Naive B cell (primary cell): ENCODE measurements at regions not wholly inside any gene's neighbourhood (a gene's known extent, or its start where the extent isn't known, plus 50 kb on each side); places are given as distances from the start of the nearest gene placed in this dataset.
"Not testable (repeated sequence)": the region's sequence is repeated elsewhere in the genome, so short reads cannot be mapped to it uniquely, and the experiment has no call there.

ENCODE experiments used
- ATAC-seq, 2 donors: fragments of 150-1000 bp; cut with Tn5 transposase; 2 replicates each; pipeline ENCODE4 v1.10.0; 2021; ENCODE audit warnings: low read depth in 2 of 2, mild to moderate bottlenecking in 2 of 2, moderate library complexity in 2 of 2
- DNase-seq: peaks from one replicate; pipeline ENCODE4 v3.0.0; 2022
- H3K27ac Mint-ChIP-seq, 6 donors: one replicate each; pipeline ENCODE4 v1.8.0; 2020 to 2022; ENCODE audit warnings: mild to moderate bottlenecking in 6 of 6, mixed read lengths in 6 of 6, moderate library complexity in 5 of 6, inconsistent platforms in 2 of 6
- H3K27me3 Mint-ChIP-seq, 3 donors: one replicate each; pipeline ENCODE4 v1.8.0; 2021 to 2022; ENCODE audit warnings: mixed read lengths in 3 of 3, mild to moderate bottlenecking in 1 of 3
- H3K36me3 Mint-ChIP-seq, 2 donors: one replicate each; pipeline ENCODE4 v1.8.0; 2020 to 2022; ENCODE audit warnings: mixed read lengths in 2 of 2, inconsistent platforms in 1 of 2, mild to moderate bottlenecking in 1 of 2
- H3K4me1 Mint-ChIP-seq, 3 donors: one replicate each; pipeline ENCODE4 v1.8.0; 2020 to 2022; ENCODE audit warnings: mixed read lengths in 3 of 3, inconsistent platforms in 1 of 3, mild to moderate bottlenecking in 1 of 3, moderate library complexity in 1 of 3
- H3K4me3 Mint-ChIP-seq, 8 donors: one replicate each; pipeline ENCODE4 v1.8.0; 2020 to 2022; ENCODE audit warnings: mild to moderate bottlenecking in 8 of 8, mixed read lengths in 8 of 8, moderate library complexity in 8 of 8, inconsistent platforms in 2 of 8
- H3K9me3 Mint-ChIP-seq, 7 donors: one replicate each; pipeline ENCODE4 v1.8.0; 2020 to 2022; ENCODE audit warnings: mixed read lengths in 7 of 7, mild to moderate bottlenecking in 5 of 7, inconsistent platforms in 2 of 7, moderate library complexity in 1 of 7

DNA sequence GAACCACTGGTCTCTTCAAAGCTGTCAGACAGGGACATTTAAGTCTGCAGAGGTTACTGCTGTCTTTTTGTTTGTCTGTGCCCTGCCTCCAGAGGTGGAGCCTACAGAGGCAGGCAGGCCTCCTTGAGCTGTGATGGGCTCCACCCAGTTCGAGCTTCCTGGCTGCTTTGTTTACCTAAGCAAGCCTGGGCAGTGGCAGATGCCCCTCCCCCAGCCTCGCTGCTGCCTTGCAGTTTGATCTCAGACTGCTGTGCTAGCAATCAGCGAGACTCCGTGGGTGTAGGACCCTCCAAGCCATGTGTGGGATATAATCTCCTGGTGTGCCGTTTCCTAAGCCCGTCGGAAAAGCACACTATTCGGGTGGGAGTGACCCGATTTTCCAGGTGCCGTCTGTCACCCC, 1243.2 kb upstream of the CRIM1 start:
- H3K27me3 Mint-ChIP-seq, H3K4me3 Mint-ChIP-seq, H3K4me1 Mint-ChIP-seq, H3K27ac Mint-ChIP-seq, H3K36me3 Mint-ChIP-seq, DNase-seq, ATAC-seq: not testable (repeated sequence)
- H3K9me3 Mint-ChIP-seq, result peaks cover 2 to 11% (median 6%) of the 10 kb centered on the region in 7 donors

DNA sequence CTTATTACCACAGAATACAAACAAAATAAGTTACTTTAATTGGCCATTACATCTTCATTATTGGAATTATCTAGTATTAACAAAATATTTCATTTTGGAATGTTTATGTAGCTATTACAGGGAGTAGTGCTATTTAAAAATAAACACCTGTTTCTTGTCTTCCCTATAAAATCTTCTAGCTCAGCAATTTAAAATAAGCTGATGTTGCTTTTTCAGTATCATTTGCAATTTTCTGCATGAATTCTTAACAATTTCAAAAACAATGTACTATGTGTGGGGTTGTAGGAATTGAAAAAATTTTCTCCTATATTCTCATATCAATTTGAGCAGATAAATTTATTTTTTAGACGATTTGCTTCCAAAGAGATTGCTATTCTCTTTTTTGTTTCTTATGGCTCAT, 1251.3 kb upstream of the CRIM1 start:
- H3K4me1 Mint-ChIP-seq, result no peaks in the 10 kb centered on the region
- no peaks in the 10 kb centered on the region for H3K36me3 Mint-ChIP-seq
- H3K27me3 Mint-ChIP-seq, result no peaks in the 10 kb centered on the region
- DNase-seq (no peak), ATAC-seq (no peak)
- H3K27ac Mint-ChIP-seq, result no peak overlapping the region
- H3K4me3 Mint-ChIP-seq, result no peak overlapping the region
- H3K9me3 Mint-ChIP-seq, result peaks cover 0 to 12% (median 2%) of the 10 kb centered on the region in 7 donors

DNA sequence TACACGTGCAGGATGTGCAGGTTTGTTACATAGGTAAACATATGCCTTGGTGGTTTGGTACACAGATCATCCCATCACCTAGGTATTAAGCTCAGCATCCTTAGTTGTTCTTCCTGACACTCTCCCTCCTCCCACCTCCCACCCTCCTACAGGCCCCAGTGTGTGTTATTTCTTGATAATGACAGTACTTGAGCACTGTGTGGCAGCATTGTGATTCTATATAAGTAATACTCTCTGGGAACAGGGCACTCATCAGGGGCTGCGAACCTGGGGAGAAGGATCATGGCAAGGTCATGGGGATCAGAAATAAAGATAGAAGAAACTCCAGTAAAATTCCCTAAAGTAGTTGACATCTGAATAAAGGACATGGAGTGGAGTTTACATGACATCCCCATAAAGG, 1256.2 kb upstream of the CRIM1 start:
- no peak overlapping the region for H3K27ac Mint-ChIP-seq
- no peaks in the 10 kb centered on the region for H3K4me1 Mint-ChIP-seq
- DNase-seq, result no peak
- ATAC-seq, result no peak
- H3K4me3 Mint-ChIP-seq, result no peak overlapping the region
- no peaks in the 10 kb centered on the region for H3K27me3 Mint-ChIP-seq
- H3K36me3 Mint-ChIP-seq, result no peaks in the 10 kb centered on the region
- H3K9me3 Mint-ChIP-seq, result peaks cover 0 to 7% (median 2%) of the 10 kb centered on the region in 7 donors

DNA sequence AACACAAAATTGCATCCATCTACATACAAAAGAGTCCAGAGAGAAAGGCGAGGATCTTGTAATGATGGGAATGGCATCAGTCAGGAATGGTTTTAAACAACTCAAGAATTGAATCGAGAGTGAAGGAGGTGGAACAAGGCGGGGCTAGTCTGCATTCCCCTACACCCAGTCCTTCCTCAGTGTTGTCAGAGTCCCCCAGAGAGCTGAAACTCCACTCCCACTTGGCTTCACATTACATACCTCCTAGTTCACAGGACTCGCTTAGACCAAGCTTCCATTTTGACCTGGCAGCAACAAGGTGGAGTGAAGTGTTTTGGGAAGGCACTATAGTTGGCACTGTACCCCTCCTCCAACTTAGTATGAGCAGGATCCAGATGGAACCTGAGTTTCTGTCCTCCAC, 1273.5 kb upstream of the CRIM1 start:
- DNase-seq (no peak), ATAC-seq (no peak)
- Mint-ChIP-seq H3K36me3 (no peaks in the 10 kb centered on the region), H3K4me1 (no peaks in the 10 kb centered on the region), H3K27ac (no peak overlapping the region), H3K27me3 (no peaks in the 10 kb centered on the region), H3K4me3 (no peak overlapping the region), H3K9me3 (peaks cover 0 to 6% (median 0%) of the 10 kb centered on the region in 7 donors)

DNA sequence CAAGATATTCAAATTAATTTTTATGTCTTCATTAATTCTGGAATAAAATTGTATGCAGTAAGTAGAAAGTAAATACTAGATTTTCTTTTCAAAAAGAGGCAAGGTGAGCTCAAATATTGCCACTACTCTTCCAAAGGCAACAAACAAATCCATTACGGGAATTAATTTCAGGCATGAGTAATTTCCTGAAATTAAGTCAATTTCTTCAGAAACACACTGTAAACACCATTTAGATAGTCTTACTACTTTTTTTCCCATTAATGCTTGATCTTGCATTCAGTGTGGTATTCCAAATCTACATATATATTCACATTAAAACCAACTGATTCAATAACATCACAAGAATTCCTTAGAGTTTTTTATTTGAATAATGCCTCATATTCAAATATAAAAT, 1274.0 kb upstream of the CRIM1 start:
- Mint-ChIP-seq H3K27me3 (no peaks in the 10 kb centered on the region), H3K9me3 (peaks cover 0 to 6% (median 0%) of the 10 kb centered on the region in 7 donors), H3K36me3 (no peaks in the 10 kb centered on the region), H3K27ac (no peak overlapping the region), H3K4me1 (no peaks in the 10 kb centered on the region), H3K4me3 (no peak overlapping the region)
- DNase-seq (no peak), ATAC-seq (no peak)

DNA sequence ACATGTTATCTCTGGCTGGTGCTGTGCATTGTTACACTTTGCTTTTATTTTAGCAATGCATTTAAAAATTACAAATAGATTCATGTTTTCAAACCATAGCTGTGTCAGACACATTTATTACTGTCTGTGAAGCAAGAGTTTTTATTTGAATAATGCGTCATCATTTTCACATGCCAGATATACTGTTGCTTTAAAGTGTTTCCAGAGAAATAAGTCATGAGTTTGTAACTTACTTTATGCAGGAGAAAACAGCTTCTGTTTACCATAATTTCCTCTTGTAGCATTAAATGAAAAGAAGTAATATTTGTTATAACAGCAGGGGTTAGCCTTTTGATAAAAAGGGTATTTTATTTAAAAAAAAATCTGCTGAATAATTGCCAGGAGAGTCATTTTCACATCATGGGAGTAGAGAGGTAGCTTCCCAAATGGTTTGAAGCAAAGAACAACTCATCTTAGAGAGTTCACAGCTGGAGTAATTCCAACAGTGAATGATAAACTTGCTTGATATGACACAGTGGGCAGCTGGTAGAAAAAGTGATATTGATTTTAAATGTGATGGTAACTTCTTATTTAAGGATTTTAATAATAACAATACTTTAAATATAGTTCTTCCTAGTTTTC, 1274.5 kb upstream of the CRIM1 start:
- no peaks in the 10 kb centered on the region for H3K27me3 Mint-ChIP-seq
- H3K9me3 Mint-ChIP-seq, result peaks cover 0 to 2% (median 0%) of the 10 kb centered on the region in 7 donors
- DNase-seq (no peak), ATAC-seq (no peak)
- H3K27ac Mint-ChIP-seq, result no peak overlapping the region
- H3K4me3 Mint-ChIP-seq, result no peak overlapping the region
- H3K4me1 Mint-ChIP-seq, result no peaks in the 10 kb centered on the region
- no peaks in the 10 kb centered on the region for H3K36me3 Mint-ChIP-seq

DNA sequence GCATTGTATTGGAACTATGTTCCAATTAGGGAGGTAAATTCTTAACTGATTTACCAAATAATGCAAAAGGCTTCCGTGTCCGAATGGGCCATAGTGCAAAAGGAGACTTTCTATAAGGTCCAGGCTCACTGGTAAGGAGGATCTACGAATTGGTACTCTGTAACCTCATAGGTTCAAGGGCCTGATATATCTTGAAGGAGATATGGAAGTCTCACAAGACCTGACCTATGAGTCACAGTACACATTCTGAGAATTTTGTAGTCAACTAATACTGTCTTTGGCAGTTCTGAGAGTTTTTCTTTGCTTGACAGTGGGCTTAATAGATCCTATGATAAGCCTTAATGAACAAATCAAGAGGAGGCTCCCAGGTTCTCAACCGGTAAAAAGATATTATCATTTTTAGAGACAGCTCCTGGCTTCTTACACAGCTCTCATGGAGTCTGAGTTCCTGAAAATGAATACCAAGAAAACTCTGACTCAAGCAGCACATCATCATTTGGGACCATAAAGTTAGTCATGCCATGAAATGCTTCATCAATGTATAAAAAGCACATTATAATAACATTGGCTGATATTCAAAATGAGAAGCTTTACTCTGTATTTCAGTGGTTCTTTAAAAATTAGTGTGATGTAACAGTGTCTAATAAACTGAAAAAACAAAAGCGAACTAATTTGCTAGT, 1275.2 kb upstream of the CRIM1 start:
- Mint-ChIP-seq H3K9me3 (peaks cover 0 to 2% (median 0%) of the 10 kb centered on the region in 7 donors), H3K27me3 (no peaks in the 10 kb centered on the region), H3K4me3 (no peak overlapping the region), H3K27ac (no peak overlapping the region), H3K4me1 (no peaks in the 10 kb centered on the region), H3K36me3 (no peaks in the 10 kb centered on the region)
- ATAC-seq (no peak), DNase-seq (no peak)

DNA sequence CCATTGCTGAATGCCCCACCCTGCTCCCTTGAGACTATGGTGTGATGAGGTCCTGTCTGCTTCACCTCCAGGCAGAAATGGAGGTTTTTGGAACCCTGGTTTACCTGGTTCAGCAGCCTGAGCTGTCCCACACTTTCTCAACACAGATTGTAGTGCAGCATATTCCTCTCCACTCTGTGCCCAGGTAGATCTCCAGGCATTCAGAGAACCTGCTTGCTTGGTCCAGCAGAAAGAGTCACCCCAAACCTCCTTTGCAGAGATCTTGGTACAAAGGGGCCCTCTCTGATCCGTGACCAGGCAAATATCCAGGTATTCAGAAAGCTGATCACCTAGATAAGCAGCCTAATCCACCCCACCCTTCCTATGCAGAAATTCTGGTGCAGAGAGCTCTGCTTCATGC, 1288.2 kb upstream of the CRIM1 start:
- no peaks in the 10 kb centered on the region for H3K36me3 Mint-ChIP-seq
- H3K4me1 Mint-ChIP-seq, result no peaks in the 10 kb centered on the region
- DNase-seq (no peak), ATAC-seq (no peak)
- H3K4me3 Mint-ChIP-seq, result no peak overlapping the region
- H3K27me3 Mint-ChIP-seq, result no peaks in the 10 kb centered on the region
- H3K9me3 Mint-ChIP-seq, result peaks cover 0 to 34% (median 6%) of the 10 kb centered on the region in 7 donors
- no peak overlapping the region for H3K27ac Mint-ChIP-seq

DNA sequence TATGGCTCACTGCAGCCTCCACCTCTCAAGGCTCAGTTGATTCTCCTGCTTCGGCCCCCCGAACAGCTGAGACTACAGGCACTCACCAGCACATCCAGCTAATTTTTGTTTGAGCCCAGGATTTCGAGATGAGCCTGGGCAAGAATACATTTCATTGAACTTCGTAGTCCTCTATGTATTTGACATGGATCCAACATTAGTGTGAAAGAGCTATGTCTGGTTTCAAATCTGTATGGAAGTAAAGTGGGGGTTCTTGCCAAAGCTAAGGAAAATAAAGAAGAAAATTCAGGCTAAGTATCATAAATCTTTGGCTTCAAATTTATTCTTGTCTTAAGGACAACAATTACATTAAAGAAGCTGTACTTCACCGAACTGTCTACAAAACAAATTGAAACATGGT, 1291.7 kb upstream of the CRIM1 start:
- ATAC-seq (no peak), DNase-seq (no peak)
- H3K4me1 Mint-ChIP-seq, result no peaks in the 10 kb centered on the region
- no peak overlapping the region for H3K27ac Mint-ChIP-seq
- H3K36me3 Mint-ChIP-seq, result no peaks in the 10 kb centered on the region
- H3K27me3 Mint-ChIP-seq, result no peaks in the 10 kb centered on the region
- no peak overlapping the region for H3K4me3 Mint-ChIP-seq
- peaks cover 0 to 10% (median 0%) of the 10 kb centered on the region in 7 donors for H3K9me3 Mint-ChIP-seq

DNA sequence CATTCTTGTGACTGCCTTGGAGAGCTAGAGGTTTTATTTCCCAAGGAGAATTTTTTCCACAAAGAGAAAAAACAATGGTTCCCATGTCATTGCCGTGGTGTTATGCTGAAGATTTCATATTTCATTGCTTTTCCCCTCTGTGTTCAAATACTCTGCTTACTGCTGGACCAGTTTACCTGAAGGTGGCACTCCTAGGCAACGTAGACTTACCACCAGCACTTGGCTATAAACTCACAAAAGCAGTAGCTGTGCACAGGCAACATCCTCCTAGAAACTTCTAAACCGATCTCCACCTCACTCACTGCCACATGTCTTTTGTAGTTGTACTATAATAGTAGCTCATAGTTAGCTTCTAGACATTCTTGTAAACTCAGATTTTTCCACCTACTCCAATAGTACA, 1319.7 kb upstream of the CRIM1 start:
- no peaks in the 10 kb centered on the region for H3K36me3 Mint-ChIP-seq
- DNase-seq (no peak), ATAC-seq (no peak)
- H3K9me3 Mint-ChIP-seq, result peaks cover 4 to 13% (median 7%) of the 10 kb centered on the region in 7 donors
- no peaks in the 10 kb centered on the region for H3K27me3 Mint-ChIP-seq
- H3K4me3 Mint-ChIP-seq, result no peak overlapping the region
- H3K27ac Mint-ChIP-seq, result no peak overlapping the region
- H3K4me1 Mint-ChIP-seq, result no peaks in the 10 kb centered on the region

DNA sequence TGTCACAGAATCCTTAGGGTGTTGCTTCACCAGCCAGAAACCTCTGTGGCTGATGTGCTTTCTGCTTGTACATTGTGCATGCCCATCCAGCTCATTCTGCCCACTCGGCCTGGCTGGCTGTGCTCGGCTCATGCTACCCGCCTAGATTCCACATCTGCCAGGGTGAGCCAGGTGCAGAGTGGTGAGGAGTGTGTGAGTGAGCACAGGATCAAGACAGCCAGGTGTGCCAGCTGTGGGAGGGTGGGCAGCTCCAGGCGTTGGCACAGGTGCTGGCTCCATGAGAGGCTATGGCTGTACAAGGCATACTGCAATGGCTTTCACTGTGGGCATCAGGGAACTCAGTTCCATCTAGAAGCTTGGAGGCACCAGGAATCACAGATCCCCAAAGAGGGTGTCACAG, 1321.8 kb upstream of the CRIM1 start:
- ATAC-seq (no peak), DNase-seq (no peak)
- H3K4me3 Mint-ChIP-seq, result no peak overlapping the region
- no peaks in the 10 kb centered on the region for H3K36me3 Mint-ChIP-seq
- H3K4me1 Mint-ChIP-seq, result no peaks in the 10 kb centered on the region
- no peak overlapping the region for H3K27ac Mint-ChIP-seq
- H3K27me3 Mint-ChIP-seq, result no peaks in the 10 kb centered on the region
- H3K9me3 Mint-ChIP-seq, result peaks cover 2 to 11% (median 4%) of the 10 kb centered on the region in 7 donors

DNA sequence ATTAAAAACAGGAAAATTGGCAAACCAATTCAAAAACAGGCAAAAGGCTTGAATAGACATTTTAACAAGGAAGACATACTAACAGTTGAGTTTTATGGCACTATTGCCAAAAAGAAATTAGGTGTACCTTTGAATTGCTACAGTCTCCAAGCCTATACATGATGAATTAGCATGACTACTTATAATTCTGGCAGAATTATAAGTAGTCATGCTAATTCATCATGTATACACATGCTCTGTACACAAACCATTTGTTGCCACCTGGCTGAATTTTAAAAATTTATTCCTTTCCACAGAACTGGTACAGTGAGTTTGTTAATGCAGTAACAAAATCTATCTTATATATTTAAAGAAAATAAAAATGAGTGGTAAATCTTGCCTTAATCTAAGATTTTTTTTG, 1332.0 kb upstream of the CRIM1 start:
- no peak overlapping the region for H3K4me3 Mint-ChIP-seq
- no peaks in the 10 kb centered on the region for H3K36me3 Mint-ChIP-seq
- peaks cover 0 to 11% (median 0%) of the 10 kb centered on the region in 7 donors for H3K9me3 Mint-ChIP-seq

DNA sequence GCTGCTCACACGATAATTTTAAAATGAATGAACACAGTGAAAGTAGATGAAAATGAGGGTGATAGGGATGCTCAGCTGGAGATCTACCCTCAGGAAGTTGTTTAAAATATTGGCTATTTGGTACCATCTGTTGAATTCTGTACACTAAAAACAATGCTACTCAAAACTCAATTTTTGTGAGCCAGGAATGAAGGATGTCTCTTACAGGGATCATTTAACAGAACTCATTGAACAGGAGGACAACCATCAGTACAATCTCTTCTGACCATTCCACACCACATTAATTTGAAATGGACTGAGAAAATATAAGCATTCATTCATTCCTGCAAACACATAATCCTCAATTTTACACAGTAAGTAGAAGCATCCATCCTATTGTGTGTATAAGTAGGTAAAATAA, 1355.1 kb upstream of the CRIM1 start:
- Mint-ChIP-seq H3K36me3 (no peaks in the 10 kb centered on the region), H3K27me3 (no peaks in the 10 kb centered on the region), H3K27ac (no peak overlapping the region), H3K9me3 (peaks cover 0 to 7% (median 0%) of the 10 kb centered on the region in 7 donors), H3K4me3 (no peak overlapping the region), H3K4me1 (no peaks in the 10 kb centered on the region)
- ATAC-seq (no peak), DNase-seq (no peak)

More for the DNA sequence above, 1332.0 kb upstream of the CRIM1 start:
- no peak for ATAC-seq
- no peak for DNase-seq
- H3K4me1 Mint-ChIP-seq, result no peaks in the 10 kb centered on the region
- no peak overlapping the region for H3K27ac Mint-ChIP-seq
- H3K27me3 Mint-ChIP-seq, result no peaks in the 10 kb centered on the region

DNA sequence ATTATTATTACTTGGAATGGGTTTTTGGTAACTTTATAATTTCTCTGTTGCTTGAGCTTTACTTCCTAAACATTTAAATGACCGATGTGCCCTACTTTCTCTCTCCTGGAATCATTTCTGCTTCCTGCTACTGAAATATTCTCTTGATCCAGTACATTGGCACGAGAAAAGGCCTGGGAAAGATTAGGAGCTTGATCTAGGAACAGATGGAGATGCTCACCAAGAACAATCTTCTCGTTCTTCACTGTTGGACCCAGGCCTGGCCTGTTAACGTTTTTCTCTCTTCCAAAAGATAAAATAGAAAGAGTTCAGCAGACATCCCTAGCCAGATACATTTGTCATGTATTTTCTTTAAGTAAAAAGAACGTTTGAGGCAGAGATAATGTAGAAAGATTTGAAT, 1356.8 kb upstream of the CRIM1 start:
- no peak for DNase-seq
- no peak for ATAC-seq
- Mint-ChIP-seq H3K9me3 (peaks cover 0 to 5% (median 0%) of the 10 kb centered on the region in 7 donors), H3K4me3 (no peak overlapping the region), H3K4me1 (no peaks in the 10 kb centered on the region), H3K27me3 (no peaks in the 10 kb centered on the region), H3K27ac (no peak overlapping the region), H3K36me3 (no peaks in the 10 kb centered on the region)
